Cardiac fibroblast (primary cell): ENCODE measurements at regions not wholly inside any gene's neighbourhood (a gene's known extent, or its start where the extent isn't known, plus 50 kb on each side); places are given as distances from the start of the nearest gene placed in this dataset.

Source experiments
- DNase-seq, 2 donors: peaks; one replicate each; pipeline versions ENCODE4 v3.0.0 to v3.0.0-alpha.2; 2010; ENCODE audit warnings: low read depth in 2 of 2
- H3K4me3 ChIP-seq, 2 donors: replicated peaks in 1 of 2; 1 replicate in 1 of 2; 2 replicates in 1 of 2; pipeline ENCODE4 v1.5.1; 2011; ENCODE audit warnings: low read depth in 2 of 2, low read length in 2 of 2, mild to moderate bottlenecking in 2 of 2, moderate library complexity in 1 of 2
- TF ChIP-seq, protein P1 (sequence below): IDR thresholded peaks from one replicate; pipeline ENCODE4 v1.5.1; 2011; ENCODE audit warnings: low read depth, mild to moderate bottlenecking, low read length, inconsistent platforms

DNA sequence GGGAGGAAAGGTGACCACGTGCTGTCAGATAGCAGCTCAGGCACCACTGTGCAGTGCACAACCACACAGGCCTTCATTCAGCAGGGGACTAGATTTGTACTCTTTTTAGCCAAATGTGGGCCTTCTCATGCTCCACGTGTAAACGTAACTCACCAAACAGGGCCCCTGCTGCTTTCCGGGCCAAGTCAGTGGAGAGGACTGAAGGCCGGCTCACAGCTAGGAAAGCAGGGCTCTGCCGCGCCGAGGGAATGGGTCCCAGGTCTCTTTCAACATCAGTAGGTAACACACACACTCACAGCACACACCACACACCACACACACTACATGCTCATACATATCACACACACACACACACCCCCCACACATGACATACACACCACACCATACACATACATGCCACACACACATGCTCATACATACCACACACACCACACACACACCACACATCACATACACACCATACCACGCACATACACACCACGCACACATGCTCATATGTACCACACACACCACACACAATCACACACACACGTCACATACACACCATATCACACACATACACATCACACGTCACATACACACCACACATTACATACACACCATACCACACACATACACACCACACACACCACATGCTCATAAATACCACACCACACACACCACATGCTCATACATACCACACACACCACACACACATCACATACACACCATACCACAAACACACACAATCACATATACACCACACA is 124.0 kb upstream of the ERG start:
- DNase-seq = no peak
- TF ChIP-seq, protein P1, sequence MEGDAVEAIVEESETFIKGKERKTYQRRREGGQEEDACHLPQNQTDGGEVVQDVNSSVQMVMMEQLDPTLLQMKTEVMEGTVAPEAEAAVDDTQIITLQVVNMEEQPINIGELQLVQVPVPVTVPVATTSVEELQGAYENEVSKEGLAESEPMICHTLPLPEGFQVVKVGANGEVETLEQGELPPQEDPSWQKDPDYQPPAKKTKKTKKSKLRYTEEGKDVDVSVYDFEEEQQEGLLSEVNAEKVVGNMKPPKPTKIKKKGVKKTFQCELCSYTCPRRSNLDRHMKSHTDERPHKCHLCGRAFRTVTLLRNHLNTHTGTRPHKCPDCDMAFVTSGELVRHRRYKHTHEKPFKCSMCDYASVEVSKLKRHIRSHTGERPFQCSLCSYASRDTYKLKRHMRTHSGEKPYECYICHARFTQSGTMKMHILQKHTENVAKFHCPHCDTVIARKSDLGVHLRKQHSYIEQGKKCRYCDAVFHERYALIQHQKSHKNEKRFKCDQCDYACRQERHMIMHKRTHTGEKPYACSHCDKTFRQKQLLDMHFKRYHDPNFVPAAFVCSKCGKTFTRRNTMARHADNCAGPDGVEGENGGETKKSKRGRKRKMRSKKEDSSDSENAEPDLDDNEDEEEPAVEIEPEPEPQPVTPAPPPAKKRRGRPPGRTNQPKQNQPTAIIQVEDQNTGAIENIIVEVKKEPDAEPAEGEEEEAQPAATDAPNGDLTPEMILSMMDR = no peak
- H3K4me3 ChIP-seq = no peak overlapping the region

DNA sequence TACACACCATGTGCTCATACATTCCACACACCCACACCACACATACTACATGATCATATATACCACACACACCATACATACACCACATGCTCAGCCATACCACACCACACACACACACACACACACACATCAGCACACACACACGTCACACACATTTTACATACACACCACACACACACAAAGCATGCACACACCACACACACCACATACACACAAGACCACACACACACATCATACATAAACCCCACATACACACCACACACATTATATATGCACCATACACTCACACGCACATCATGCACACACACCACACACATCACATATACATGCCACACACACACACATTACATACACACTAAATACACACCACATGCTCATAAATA is 124.5 kb upstream of the ERG start:
- DNase-seq = no peak
- TF ChIP-seq, protein P1 = no peak

DNA sequence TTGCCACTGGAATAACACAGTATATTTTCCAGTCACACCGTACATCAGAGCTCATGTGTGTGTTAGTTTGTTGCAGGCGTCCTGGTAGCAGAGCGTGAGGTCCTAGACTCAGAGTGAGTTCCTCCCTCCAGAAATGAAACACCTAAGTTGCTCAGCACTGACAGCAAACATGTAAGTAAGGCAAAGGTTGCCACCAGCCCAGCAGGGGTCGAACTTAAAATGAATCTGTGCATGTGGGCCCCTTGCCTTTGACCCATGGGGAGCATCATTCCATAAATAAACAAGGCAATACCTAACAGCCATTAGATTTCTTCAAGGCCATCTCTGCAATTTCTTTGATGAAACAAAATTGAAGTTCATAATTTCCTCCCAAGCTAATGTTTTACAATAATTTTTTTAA is 125.3 kb upstream of the ERG start:
- no peak overlapping the region for H3K4me3 ChIP-seq
- TF ChIP-seq, protein P1 = no peak
- DNase-seq = no peak

More for the DNA sequence above, 124.5 kb upstream of the ERG start:
- no peak overlapping the region for H3K4me3 ChIP-seq

DNA sequence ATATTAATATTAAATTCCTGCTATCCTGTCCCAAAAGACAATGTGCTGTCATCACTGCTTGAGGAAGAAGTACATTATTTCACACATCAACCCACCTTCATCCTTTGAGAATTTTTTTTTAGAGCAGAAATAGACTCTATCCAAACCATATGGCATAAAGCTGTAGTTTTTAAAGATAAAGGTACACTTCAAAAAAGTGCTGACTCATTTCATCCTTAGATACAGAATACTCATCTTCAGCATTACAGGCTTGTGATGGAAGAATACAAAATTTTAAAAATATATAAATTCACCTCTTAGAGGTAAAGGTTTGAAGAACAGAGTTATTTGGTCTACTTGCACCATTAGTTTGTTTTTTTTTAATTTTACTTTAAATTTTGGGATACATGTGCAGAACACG is 126.7 kb upstream of the ERG start:
- no peak overlapping the region for H3K4me3 ChIP-seq
- TF ChIP-seq, protein P1 = no peak
- DNase-seq = no peak

DNA sequence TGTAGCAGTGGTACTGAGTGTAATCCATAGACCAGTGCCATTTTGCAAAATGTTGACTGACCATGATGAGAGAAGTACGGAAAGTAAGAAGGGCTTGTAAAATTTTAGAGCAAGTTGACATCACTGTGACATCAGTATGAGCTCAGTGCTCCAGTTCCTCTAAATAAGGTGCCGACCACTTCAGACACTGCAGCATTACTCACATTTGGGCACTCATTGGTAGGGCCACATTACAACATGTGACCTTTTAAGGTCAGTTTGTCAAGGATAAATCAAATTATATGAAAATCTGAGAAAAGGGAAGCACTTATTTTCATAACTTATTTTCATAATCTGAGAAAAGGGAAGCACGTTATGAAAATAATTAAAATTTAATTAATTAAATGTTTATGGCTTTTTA is 128.0 kb upstream of the ERG start:
- TF ChIP-seq, protein P1 = no peak
- H3K4me3 ChIP-seq = no peak overlapping the region
- no peak for DNase-seq

DNA sequence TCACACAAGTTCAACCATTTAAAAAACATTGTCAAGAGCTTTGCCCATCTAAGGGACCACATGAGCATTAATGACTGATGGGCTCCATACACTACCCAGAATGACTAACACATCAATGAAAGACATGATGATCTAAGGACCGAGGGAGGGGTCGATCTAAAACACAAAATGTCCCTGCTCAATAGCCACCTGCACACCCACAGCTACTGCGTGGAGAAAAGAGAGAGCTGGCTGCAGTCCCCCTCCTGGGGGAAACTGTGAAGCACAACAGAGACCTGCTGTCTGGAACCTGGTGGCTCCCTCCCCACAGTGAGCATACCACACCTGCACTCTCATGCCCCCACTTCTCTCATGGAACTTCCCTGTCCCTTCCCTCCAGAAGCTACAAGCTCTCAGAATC is 130.1 kb upstream of the ERG start:
- no peak overlapping the region for H3K4me3 ChIP-seq
- TF ChIP-seq, protein P1 = no peak

DNA sequence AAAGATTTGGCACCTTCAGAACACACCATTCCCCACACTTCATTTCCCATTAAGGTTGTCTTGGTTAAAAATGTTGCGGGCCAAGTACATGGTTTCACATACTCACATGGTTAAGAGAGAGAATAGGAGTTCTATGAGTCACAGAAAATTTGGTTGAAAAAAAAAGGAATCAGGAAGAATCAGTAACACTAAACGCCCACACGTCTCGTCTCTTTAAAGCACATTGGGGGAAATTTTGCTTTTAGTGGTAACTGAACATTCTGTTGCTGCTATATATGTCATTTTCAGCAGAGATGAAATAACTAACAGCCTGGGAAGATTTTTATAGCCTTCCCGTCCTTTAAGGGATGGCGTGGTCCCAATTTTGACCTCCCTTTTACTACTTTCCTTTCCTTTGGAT is 132.9 kb upstream of the ERG start:
- TF ChIP-seq, protein P1 = no peak
- peak in 1 of 2 donors; percentile 45 for DNase-seq
- no peak overlapping the region for H3K4me3 ChIP-seq

More for the DNA sequence above, 130.1 kb upstream of the ERG start:
- DNase-seq = no peak
